ENCODE measurements at regions not wholly inside any gene's neighbourhood (a gene's known extent, or its start where the extent isn't known, plus 50 kb on each side); places are given as distances from the start of the nearest gene placed in this dataset.

DNA sequence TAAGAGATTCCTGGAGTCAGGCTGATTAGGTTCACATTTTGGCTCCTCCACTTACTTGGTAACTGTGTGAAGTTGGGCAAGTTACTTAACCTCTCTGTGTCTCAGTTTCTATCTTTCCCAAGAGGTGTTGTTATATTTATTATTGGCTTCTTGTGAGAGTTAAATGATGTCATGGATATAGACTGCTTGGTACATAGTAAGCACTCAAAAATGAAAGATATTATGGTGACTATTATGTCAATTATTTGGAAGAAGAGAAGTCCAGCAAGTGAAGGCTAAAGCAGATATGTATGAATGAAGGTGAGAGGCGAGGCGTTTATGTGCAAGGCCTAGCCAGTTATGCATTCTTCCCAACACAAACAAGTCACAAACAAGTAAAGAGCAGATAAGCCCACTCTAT is 417.4 kb downstream of the TSN start:
- TF ChIP-seq, protein P1, sequence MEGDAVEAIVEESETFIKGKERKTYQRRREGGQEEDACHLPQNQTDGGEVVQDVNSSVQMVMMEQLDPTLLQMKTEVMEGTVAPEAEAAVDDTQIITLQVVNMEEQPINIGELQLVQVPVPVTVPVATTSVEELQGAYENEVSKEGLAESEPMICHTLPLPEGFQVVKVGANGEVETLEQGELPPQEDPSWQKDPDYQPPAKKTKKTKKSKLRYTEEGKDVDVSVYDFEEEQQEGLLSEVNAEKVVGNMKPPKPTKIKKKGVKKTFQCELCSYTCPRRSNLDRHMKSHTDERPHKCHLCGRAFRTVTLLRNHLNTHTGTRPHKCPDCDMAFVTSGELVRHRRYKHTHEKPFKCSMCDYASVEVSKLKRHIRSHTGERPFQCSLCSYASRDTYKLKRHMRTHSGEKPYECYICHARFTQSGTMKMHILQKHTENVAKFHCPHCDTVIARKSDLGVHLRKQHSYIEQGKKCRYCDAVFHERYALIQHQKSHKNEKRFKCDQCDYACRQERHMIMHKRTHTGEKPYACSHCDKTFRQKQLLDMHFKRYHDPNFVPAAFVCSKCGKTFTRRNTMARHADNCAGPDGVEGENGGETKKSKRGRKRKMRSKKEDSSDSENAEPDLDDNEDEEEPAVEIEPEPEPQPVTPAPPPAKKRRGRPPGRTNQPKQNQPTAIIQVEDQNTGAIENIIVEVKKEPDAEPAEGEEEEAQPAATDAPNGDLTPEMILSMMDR (IDR thresholded peaks at IDR 0.05), result no peak
- no peak for TF ChIP-seq POLR2AphosphoS5 (IDR thresholded peaks at IDR 0.05)
